Endodermal cell (in vitro differentiated cells): ENCODE measurements at regions not wholly inside any gene's neighbourhood (a gene's known extent, or its start where the extent isn't known, plus 50 kb on each side); places are given as distances from the start of the nearest gene placed in this dataset.

Source experiments
- DNase-seq: peaks from one replicate; pipeline ENCODE4 v3.0.0-alpha.2; 2017
- H3K27ac ChIP-seq: 2 replicates; pipeline ENCODE4 v1.5.1; 2013; ENCODE audit warnings: mild to moderate bottlenecking, low read depth, low read length, moderate library complexity
- H3K27me3 ChIP-seq: 2 replicates; pipeline ENCODE4 v1.6.1; 2013; ENCODE audit warnings: mild to moderate bottlenecking, low read length, moderate library complexity; ENCODE audit not compliant: insufficient read depth, control insufficient read depth, poor library complexity, severe bottlenecking
- H3K36me3 ChIP-seq: 2 replicates; pipeline ENCODE4 v1.7.0; 2013; ENCODE audit warnings: mild to moderate bottlenecking, low read length, moderate library complexity; ENCODE audit not compliant: control insufficient read depth, insufficient read depth
- H3K4me1 ChIP-seq: one replicate; pipeline ENCODE4 v1.7.0; 2013; ENCODE audit warnings: low read length; ENCODE audit not compliant: control insufficient read depth, insufficient read depth
- H3K4me3 ChIP-seq: 2 replicates; pipeline ENCODE4 v1.5.1; 2013; ENCODE audit warnings: mild to moderate bottlenecking, low read length, moderate library complexity
- H3K9ac ChIP-seq: 2 replicates; pipeline ENCODE4 v1.6.1; 2013; ENCODE audit warnings: mild to moderate bottlenecking, low read length, moderate library complexity; ENCODE audit not compliant: poor library complexity, severe bottlenecking; ENCODE audit errors: extremely low read depth
- H3K9me3 ChIP-seq: 2 replicates; pipeline ENCODE4 v1.6.1; 2013; ENCODE audit warnings: mild to moderate bottlenecking, low read length, moderate library complexity; ENCODE audit not compliant: control insufficient read depth
- H3K27ac Mint-ChIP-seq: 2 replicates; pipeline ENCODE4 v1.8.0; 2020; ENCODE audit warnings: mixed read lengths
- H3K27me3 Mint-ChIP-seq: 2 replicates; pipeline ENCODE4 v1.8.0; 2021; ENCODE audit warnings: mild to moderate bottlenecking, mixed read lengths; ENCODE audit not compliant: insufficient read depth
- H3K36me3 Mint-ChIP-seq: 2 replicates; pipeline ENCODE4 v1.8.0; 2020; ENCODE audit warnings: low read depth, mixed read lengths
- H3K4me1 Mint-ChIP-seq: 2 replicates; pipeline ENCODE4 v1.8.0; 2020; ENCODE audit warnings: mixed read lengths
- H3K4me3 Mint-ChIP-seq: 2 replicates; pipeline ENCODE4 v1.8.0; 2020; ENCODE audit warnings: mild to moderate bottlenecking, moderate library complexity, mixed read lengths
- H3K9me3 Mint-ChIP-seq: 2 replicates; pipeline ENCODE4 v1.8.0; 2020; ENCODE audit warnings: mild to moderate bottlenecking, mixed read lengths
- WGBS, 2 experiments: methylation state at CpG; one replicate each; pipeline versions ENCODE4 v1.1.5 to v1.1.7; 2013; ENCODE audit warnings: missing lambda C conversion rate in 2 of 2, mixed read lengths in 1 of 2; ENCODE audit not compliant: insufficient coverage in 1 of 2, insufficient read length in 1 of 2; 5-methylcytosine and 5-hydroxymethylcytosine counted together
- TF ChIP-seq, protein P1 (sequence below): fragments of 200-600 bp; sonication (generic); conservative IDR thresholded peaks from 2 replicates; pipeline ENCODE4 v1.5.0; 2021; ENCODE audit warnings: antibody characterized with exemption, mild to moderate bottlenecking

- no peaks in the 10 kb centered on the region for H3K36me3 ChIP-seq
- no peaks in the 10 kb centered on the region for H3K4me1 ChIP-seq
- no peak overlapping the region for H3K27ac ChIP-seq
- DNase-seq, result no peak
- no peaks in the 10 kb centered on the region for H3K36me3 Mint-ChIP-seq
- H3K27me3 ChIP-seq, result no peaks in the 10 kb centered on the region
- TF ChIP-seq, protein P1, sequence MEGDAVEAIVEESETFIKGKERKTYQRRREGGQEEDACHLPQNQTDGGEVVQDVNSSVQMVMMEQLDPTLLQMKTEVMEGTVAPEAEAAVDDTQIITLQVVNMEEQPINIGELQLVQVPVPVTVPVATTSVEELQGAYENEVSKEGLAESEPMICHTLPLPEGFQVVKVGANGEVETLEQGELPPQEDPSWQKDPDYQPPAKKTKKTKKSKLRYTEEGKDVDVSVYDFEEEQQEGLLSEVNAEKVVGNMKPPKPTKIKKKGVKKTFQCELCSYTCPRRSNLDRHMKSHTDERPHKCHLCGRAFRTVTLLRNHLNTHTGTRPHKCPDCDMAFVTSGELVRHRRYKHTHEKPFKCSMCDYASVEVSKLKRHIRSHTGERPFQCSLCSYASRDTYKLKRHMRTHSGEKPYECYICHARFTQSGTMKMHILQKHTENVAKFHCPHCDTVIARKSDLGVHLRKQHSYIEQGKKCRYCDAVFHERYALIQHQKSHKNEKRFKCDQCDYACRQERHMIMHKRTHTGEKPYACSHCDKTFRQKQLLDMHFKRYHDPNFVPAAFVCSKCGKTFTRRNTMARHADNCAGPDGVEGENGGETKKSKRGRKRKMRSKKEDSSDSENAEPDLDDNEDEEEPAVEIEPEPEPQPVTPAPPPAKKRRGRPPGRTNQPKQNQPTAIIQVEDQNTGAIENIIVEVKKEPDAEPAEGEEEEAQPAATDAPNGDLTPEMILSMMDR, result no peak
- peaks cover 12% of the 10 kb centered on the region for H3K27me3 Mint-ChIP-seq
- no peak overlapping the region for H3K27ac Mint-ChIP-seq
- no peaks in the 10 kb centered on the region for H3K4me1 Mint-ChIP-seq
- peaks cover 17% of the 10 kb centered on the region for H3K9me3 Mint-ChIP-seq
- H3K4me3 ChIP-seq, result no peak overlapping the region
- H3K9ac ChIP-seq, result no peak overlapping the region
- H3K4me3 Mint-ChIP-seq, result no peak overlapping the region
- peaks cover 14% of the 10 kb centered on the region for H3K9me3 ChIP-seq
Observed at GRCh38 chr14:80446356-80446755, 235.1 kb upstream of the DIO2 start.

- Mint-ChIP-seq H3K36me3 (no peaks in the 10 kb centered on the region), H3K4me1 (no peaks in the 10 kb centered on the region), H3K9me3 (peaks cover 10% of the 10 kb centered on the region), H3K27me3 (peaks cover 8% of the 10 kb centered on the region), H3K4me3 (no peak overlapping the region), H3K27ac (no peak overlapping the region)
- DNase-seq, result no peak
- WGBS, 2 experiments, result 90% methylated on average over 3 of the region's 3 CpGs; no CpG with 5 or more reads in 1 of the 2 experiments
- TF ChIP-seq, protein P1, result no peak
- H3K27me3 ChIP-seq, result no peaks in the 10 kb centered on the region
- H3K36me3 ChIP-seq, result no peaks in the 10 kb centered on the region
- no peaks in the 10 kb centered on the region for H3K4me1 ChIP-seq
- no peak overlapping the region for H3K9ac ChIP-seq
- H3K9me3 ChIP-seq, result peaks cover 6% of the 10 kb centered on the region
- no peak overlapping the region for H3K4me3 ChIP-seq
- H3K27ac ChIP-seq, result no peak overlapping the region
Observed at GRCh38 chr14:80445605-80446004, 234.3 kb upstream of the DIO2 start.

GRCh38 chr14:80434574-80435321 lies 223.4 kb upstream of the DIO2 start:
- Mint-ChIP-seq H3K9me3 (no peaks in the 10 kb centered on the region), H3K4me1 (no peaks in the 10 kb centered on the region), H3K27me3 (peaks cover 2% of the 10 kb centered on the region), H3K4me3 (no peak overlapping the region), H3K36me3 (no peaks in the 10 kb centered on the region), H3K27ac (no peak overlapping the region)
- DNase-seq, result peak; percentile 68
- 94% methylated on average over 1 of the region's 1 CpG; no CpG with 5 or more reads in 1 of the 2 experiments for WGBS, 2 experiments
- TF ChIP-seq, protein P1, result no peak
- Histone ChIP-seq H3K27ac (no peak overlapping the region), H3K27me3 (no peaks in the 10 kb centered on the region), H3K4me1 (no peaks in the 10 kb centered on the region), H3K36me3 (no peaks in the 10 kb centered on the region), H3K9ac (no peak overlapping the region), H3K9me3 (no peaks in the 10 kb centered on the region), H3K4me3 (no peak overlapping the region)
